ENCODE measurements at regions not wholly inside any gene's neighbourhood (a gene's known extent, or its start where the extent isn't known, plus 50 kb on each side); places are given as distances from the start of the nearest gene placed in this dataset.

DNA sequence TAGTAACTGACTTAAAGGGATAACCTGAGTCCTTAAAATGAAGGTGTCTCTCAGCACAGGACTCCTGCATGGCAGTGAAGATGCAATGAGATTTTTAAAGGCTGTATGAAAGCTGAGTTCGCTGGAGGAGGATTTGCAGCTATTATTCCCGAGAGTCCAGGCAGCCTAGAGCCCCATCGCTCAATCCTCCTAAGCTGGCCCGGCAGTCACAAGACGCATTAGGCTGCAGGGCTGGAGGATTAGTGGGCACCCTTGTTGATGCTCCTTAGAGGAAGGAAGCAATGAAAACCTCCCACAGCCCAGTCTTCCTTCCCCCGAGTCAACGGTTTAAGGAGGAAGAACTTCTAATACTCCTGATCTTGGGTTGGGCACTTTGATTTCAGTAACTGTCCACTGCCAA, 239.5 kb downstream of the EFNB2 start:
- TF ChIP-seq, protein P1, sequence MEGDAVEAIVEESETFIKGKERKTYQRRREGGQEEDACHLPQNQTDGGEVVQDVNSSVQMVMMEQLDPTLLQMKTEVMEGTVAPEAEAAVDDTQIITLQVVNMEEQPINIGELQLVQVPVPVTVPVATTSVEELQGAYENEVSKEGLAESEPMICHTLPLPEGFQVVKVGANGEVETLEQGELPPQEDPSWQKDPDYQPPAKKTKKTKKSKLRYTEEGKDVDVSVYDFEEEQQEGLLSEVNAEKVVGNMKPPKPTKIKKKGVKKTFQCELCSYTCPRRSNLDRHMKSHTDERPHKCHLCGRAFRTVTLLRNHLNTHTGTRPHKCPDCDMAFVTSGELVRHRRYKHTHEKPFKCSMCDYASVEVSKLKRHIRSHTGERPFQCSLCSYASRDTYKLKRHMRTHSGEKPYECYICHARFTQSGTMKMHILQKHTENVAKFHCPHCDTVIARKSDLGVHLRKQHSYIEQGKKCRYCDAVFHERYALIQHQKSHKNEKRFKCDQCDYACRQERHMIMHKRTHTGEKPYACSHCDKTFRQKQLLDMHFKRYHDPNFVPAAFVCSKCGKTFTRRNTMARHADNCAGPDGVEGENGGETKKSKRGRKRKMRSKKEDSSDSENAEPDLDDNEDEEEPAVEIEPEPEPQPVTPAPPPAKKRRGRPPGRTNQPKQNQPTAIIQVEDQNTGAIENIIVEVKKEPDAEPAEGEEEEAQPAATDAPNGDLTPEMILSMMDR (IDR thresholded peaks at IDR 0.05) = no peak
- TF ChIP-seq POLR2A (IDR thresholded peaks at IDR 0.05) = no peak
- TF ChIP-seq POLR2AphosphoS5 (IDR thresholded peaks at IDR 0.05) = no peak

All from gastroesophageal sphincter (tissue), 3 donors.